ENCODE measurements at regions not wholly inside any gene's neighbourhood (a gene's known extent, or its start where the extent isn't known, plus 50 kb on each side); places are given as distances from the start of the nearest gene placed in this dataset.
A peak's percentile ranks its signal among the peaks of the same experiment; 100 is the strongest.

- Histone ChIP-seq H3K4me1 (ENCODE audit: control insufficient read depth, insufficient read depth, low read length) (peaks cover 6% of the 10 kb centered on the region), H3K27me3 (ENCODE audit: control insufficient read depth, insufficient read depth, low read length) (peaks cover 2% of the 10 kb centered on the region), H3K4me3 (ENCODE audit: low read length) (no peak overlapping the region), H3K36me3 (ENCODE audit: control insufficient read depth, insufficient read depth, low read length) (no peaks in the 10 kb centered on the region), H3K27ac (ENCODE audit: low read length) (no peak overlapping the region), H3K9me3 (replicated peaks; ENCODE audit: control insufficient read depth, low read depth, low read length) (no peaks in the 10 kb centered on the region)
- 22% methylated on average over 10 of the region's 10 CpGs for WGBS (ENCODE audit: insufficient coverage)
- DNase-seq, result peak; percentile 67
These were observed 87.9 kb upstream of the LINGO1 start for GRCh38 chr15:77720655-77721054.

- Histone ChIP-seq H3K36me3 (ENCODE audit: control insufficient read depth, insufficient read depth, low read length) (no peaks in the 10 kb centered on the region), H3K4me1 (ENCODE audit: control insufficient read depth, insufficient read depth, low read length) (peaks cover 6% of the 10 kb centered on the region), H3K4me3 (ENCODE audit: low read length) (no peak overlapping the region), H3K27me3 (ENCODE audit: control insufficient read depth, insufficient read depth, low read length) (peaks cover 2% of the 10 kb centered on the region), H3K9me3 (replicated peaks; ENCODE audit: control insufficient read depth, low read depth, low read length) (no peaks in the 10 kb centered on the region), H3K27ac (ENCODE audit: low read length) (no peak overlapping the region)
- WGBS (ENCODE audit: insufficient coverage), result 49% methylated on average over 12 of the region's 15 CpGs
- DNase-seq, result no peak
These were observed 87.5 kb upstream of the LINGO1 start for GRCh38 chr15:77720173-77720572.

GRCh38 chr15:77719450-77719849 is 86.7 kb upstream of the LINGO1 start:
- H3K27me3 ChIP-seq (ENCODE audit: control insufficient read depth, insufficient read depth, low read length), result peaks cover 2% of the 10 kb centered on the region
- DNase-seq, result no peak
- no peaks in the 10 kb centered on the region for H3K36me3 ChIP-seq (ENCODE audit: control insufficient read depth, insufficient read depth, low read length)
- H3K9me3 ChIP-seq (replicated peaks; ENCODE audit: control insufficient read depth, low read depth, low read length), result no peaks in the 10 kb centered on the region
- H3K4me1 ChIP-seq (ENCODE audit: control insufficient read depth, insufficient read depth, low read length), result peaks cover 6% of the 10 kb centered on the region
- H3K4me3 ChIP-seq (ENCODE audit: low read length), result no peak overlapping the region
- WGBS (ENCODE audit: insufficient coverage), result 81% methylated on average over 11 of the region's 11 CpGs
- H3K27ac ChIP-seq (ENCODE audit: low read length), result no peak overlapping the region

GRCh38 chr15:77717333-77717990 is 84.8 kb upstream of the LINGO1 start:
- Histone ChIP-seq H3K9me3 (replicated peaks; ENCODE audit: control insufficient read depth, low read depth, low read length) (no peaks in the 10 kb centered on the region), H3K27me3 (ENCODE audit: control insufficient read depth, insufficient read depth, low read length) (peaks cover 2% of the 10 kb centered on the region), H3K4me3 (ENCODE audit: low read length) (no peak overlapping the region), H3K27ac (ENCODE audit: low read length) (no peak overlapping the region), H3K36me3 (ENCODE audit: control insufficient read depth, insufficient read depth, low read length) (no peaks in the 10 kb centered on the region), H3K4me1 (ENCODE audit: control insufficient read depth, insufficient read depth, low read length) (peaks cover 6% of the 10 kb centered on the region)
- 40% methylated on average over 13 of the region's 14 CpGs for WGBS (ENCODE audit: insufficient coverage)
- no peak for DNase-seq

- H3K9me3 ChIP-seq (replicated peaks; ENCODE audit: control insufficient read depth, low read depth, low read length), result no peaks in the 10 kb centered on the region
- H3K4me1 ChIP-seq (ENCODE audit: control insufficient read depth, insufficient read depth, low read length), result peaks cover 6% of the 10 kb centered on the region
- H3K36me3 ChIP-seq (ENCODE audit: control insufficient read depth, insufficient read depth, low read length), result no peaks in the 10 kb centered on the region
- DNase-seq, result no peak
- no peak overlapping the region for H3K27ac ChIP-seq (ENCODE audit: low read length)
- no peak overlapping the region for H3K4me3 ChIP-seq (ENCODE audit: low read length)
- WGBS (ENCODE audit: insufficient coverage), result 34% methylated on average over 7 of the region's 14 CpGs
- peaks cover 2% of the 10 kb centered on the region for H3K27me3 ChIP-seq (ENCODE audit: control insufficient read depth, insufficient read depth, low read length)
These were observed 84.1 kb upstream of the LINGO1 start for GRCh38 chr15:77716632-77717332.

- H3K9me3 ChIP-seq (replicated peaks; ENCODE audit: control insufficient read depth, low read depth, low read length), result no peaks in the 10 kb centered on the region
These were observed 83.1 kb upstream of the LINGO1 start for GRCh38 chr15:77715860-77716259.

GRCh38 chr15:77715051-77715450 is 82.3 kb upstream of the LINGO1 start:
- peaks cover 2% of the 10 kb centered on the region for H3K27me3 ChIP-seq (ENCODE audit: control insufficient read depth, insufficient read depth, low read length)
- H3K27ac ChIP-seq (ENCODE audit: low read length), result no peak overlapping the region
- H3K9me3 ChIP-seq (replicated peaks; ENCODE audit: control insufficient read depth, low read depth, low read length), result no peaks in the 10 kb centered on the region
- H3K4me3 ChIP-seq (ENCODE audit: low read length), result no peak overlapping the region
- no peaks in the 10 kb centered on the region for H3K4me1 ChIP-seq (ENCODE audit: control insufficient read depth, insufficient read depth, low read length)
- 60% methylated on average over 1 of the region's 6 CpGs for WGBS (ENCODE audit: insufficient coverage)
- no peak for DNase-seq
- H3K36me3 ChIP-seq (ENCODE audit: control insufficient read depth, insufficient read depth, low read length), result no peaks in the 10 kb centered on the region

More at GRCh38 chr15:77715860-77716259, 83.1 kb upstream of the LINGO1 start:
- H3K27ac ChIP-seq (ENCODE audit: low read length), result no peak overlapping the region
- DNase-seq, result no peak
- no peaks in the 10 kb centered on the region for H3K36me3 ChIP-seq (ENCODE audit: control insufficient read depth, insufficient read depth, low read length)
- H3K4me1 ChIP-seq (ENCODE audit: control insufficient read depth, insufficient read depth, low read length), result peaks cover 4% of the 10 kb centered on the region
- WGBS (ENCODE audit: insufficient coverage), result no CpG with 5 or more reads among the region's 5 CpGs
- H3K27me3 ChIP-seq (ENCODE audit: control insufficient read depth, insufficient read depth, low read length), result peaks cover 2% of the 10 kb centered on the region
- no peak overlapping the region for H3K4me3 ChIP-seq (ENCODE audit: low read length)

GRCh38 chr15:77714555-77714954 is 81.8 kb upstream of the LINGO1 start:
- Histone ChIP-seq H3K36me3 (ENCODE audit: control insufficient read depth, insufficient read depth, low read length) (no peaks in the 10 kb centered on the region), H3K9me3 (replicated peaks; ENCODE audit: control insufficient read depth, low read depth, low read length) (no peaks in the 10 kb centered on the region), H3K4me1 (ENCODE audit: control insufficient read depth, insufficient read depth, low read length) (no peaks in the 10 kb centered on the region), H3K27me3 (ENCODE audit: control insufficient read depth, insufficient read depth, low read length) (peaks cover 2% of the 10 kb centered on the region), H3K27ac (ENCODE audit: low read length) (no peak overlapping the region), H3K4me3 (ENCODE audit: low read length) (no peak overlapping the region)
- WGBS (ENCODE audit: insufficient coverage), result 35% methylated on average over 9 of the region's 13 CpGs
- DNase-seq, result no peak

- WGBS (ENCODE audit: insufficient coverage), result 76% methylated on average over 4 of the region's 4 CpGs
- Histone ChIP-seq H3K27me3 (ENCODE audit: control insufficient read depth, insufficient read depth, low read length) (peaks cover 2% of the 10 kb centered on the region), H3K4me3 (ENCODE audit: low read length) (no peak overlapping the region), H3K9me3 (replicated peaks; ENCODE audit: control insufficient read depth, low read depth, low read length) (no peaks in the 10 kb centered on the region), H3K4me1 (ENCODE audit: control insufficient read depth, insufficient read depth, low read length) (no peaks in the 10 kb centered on the region), H3K27ac (ENCODE audit: low read length) (no peak overlapping the region), H3K36me3 (ENCODE audit: control insufficient read depth, insufficient read depth, low read length) (no peaks in the 10 kb centered on the region)
- no peak for DNase-seq
These were observed 81.3 kb upstream of the LINGO1 start for GRCh38 chr15:77714023-77714422.

- no peak overlapping the region for H3K4me3 ChIP-seq (ENCODE audit: low read length)
- H3K27me3 ChIP-seq (ENCODE audit: control insufficient read depth, insufficient read depth, low read length), result peaks cover 2% of the 10 kb centered on the region
- no peak overlapping the region for H3K27ac ChIP-seq (ENCODE audit: low read length)
- no peaks in the 10 kb centered on the region for H3K9me3 ChIP-seq (replicated peaks; ENCODE audit: control insufficient read depth, low read depth, low read length)
- H3K4me1 ChIP-seq (ENCODE audit: control insufficient read depth, insufficient read depth, low read length), result no peaks in the 10 kb centered on the region
- no CpG with 5 or more reads among the region's 10 CpGs for WGBS (ENCODE audit: insufficient coverage)
- H3K36me3 ChIP-seq (ENCODE audit: control insufficient read depth, insufficient read depth, low read length), result no peaks in the 10 kb centered on the region
- DNase-seq, result no peak
These were observed 80.6 kb upstream of the LINGO1 start for GRCh38 chr15:77713281-77713680.
